ENCODE measurements at regions not wholly inside any gene's neighbourhood (a gene's known extent, or its start where the extent isn't known, plus 50 kb on each side); places are given as distances from the start of the nearest gene placed in this dataset.
A peak's percentile ranks its signal among the peaks of the same experiment; 100 is the strongest.

DNA sequence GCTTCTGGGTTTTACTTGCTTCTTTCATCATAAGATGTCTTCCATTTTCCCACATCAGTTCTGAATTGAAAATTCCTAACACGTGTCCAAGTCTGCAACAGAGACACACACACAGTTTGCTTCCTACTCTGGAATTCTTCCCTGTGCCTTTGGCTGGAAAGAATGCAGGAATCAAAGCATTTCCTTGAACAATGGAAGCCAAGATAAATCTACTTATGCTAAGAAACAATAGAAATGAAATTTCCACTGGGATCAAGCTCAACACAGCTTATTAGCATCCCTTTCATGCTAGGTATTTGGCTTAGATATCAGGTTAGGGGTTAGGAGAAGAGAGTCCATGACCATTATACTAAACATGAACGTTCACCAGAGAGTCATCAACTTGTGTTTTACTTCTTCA lies 101.1 kb upstream of the SCAF8 start:
- no peak overlapping the region for H3K4me2 ChIP-seq (ENCODE audit: insufficient read depth, low read length)
- no peak overlapping the region for H3K4me3 ChIP-seq (replicated peaks in 1 of 3; ENCODE audit: insufficient read depth in 1 of 3, low read depth in 1 of 3, low read length in 3 of 3)
- POLR2A ChIA-PET = no interaction called here
- H3K9me3 ChIP-seq (replicated peaks; ENCODE audit: control insufficient read depth, insufficient read depth, low read length) = no peaks in the 10 kb centered on the region
- H3K27me3 ChIP-seq (ENCODE audit: control insufficient read depth in 2 of 2, insufficient read depth in 2 of 2, low read length in 2 of 2) = no peaks in the 10 kb centered on the region
- H3K36me3 ChIP-seq (ENCODE audit: control insufficient read depth in 2 of 2, extremely low read depth in 1 of 2, insufficient read depth in 2 of 2, low read length in 2 of 2) = no peaks in the 10 kb centered on the region
- TF ChIP-seq, protein P1, sequence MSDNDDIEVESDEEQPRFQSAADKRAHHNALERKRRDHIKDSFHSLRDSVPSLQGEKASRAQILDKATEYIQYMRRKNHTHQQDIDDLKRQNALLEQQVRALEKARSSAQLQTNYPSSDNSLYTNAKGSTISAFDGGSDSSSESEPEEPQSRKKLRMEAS (IDR thresholded peaks at IDR 0.05; ENCODE audit: insufficient read depth, insufficient read length) = peak; percentile 37
- no peak for TF ChIP-seq GATA2 (IDR thresholded peaks at IDR 0.05; ENCODE audit: insufficient read depth, insufficient read length, low read depth, low read length)
- DNase-seq (ENCODE audit: low read depth, low spot score) (peak; percentile 92), FAIRE-seq (peak; percentile 49)
- H3K27ac ChIP-seq (ENCODE audit: insufficient read depth, low read depth, low read length) = no peak overlapping the region
- no TSS peak for BruUV-seq (replicated peaks)
- no peaks in the 10 kb centered on the region for H4K20me1 ChIP-seq (replicated peaks; ENCODE audit: control insufficient read depth, extremely low read depth, insufficient read depth, low read length)
- intact Hi-C loops (cut with micrococcal nuclease) (no loop called here), dilution Hi-C loops (cut with MboI; ENCODE audit: extremely low pct_ligation_motif_present, low sequenced_read_pairs) (no loop called here)
- H2AFZ ChIP-seq (ENCODE audit: low read depth, low read length) = peak overlapping the region; percentile 1
- H3K9ac ChIP-seq (replicated peaks; ENCODE audit: extremely low read depth, insufficient read depth, low read length) = no peak overlapping the region
- no peaks in the 10 kb centered on the region for H3K79me2 ChIP-seq (ENCODE audit: control insufficient read depth, insufficient read depth, low read length)
- no peaks in the 10 kb centered on the region for H3K9me1 ChIP-seq (replicated peaks; ENCODE audit: control insufficient read depth, extremely low read depth, insufficient read depth, low read length)
- H3K4me1 ChIP-seq (ENCODE audit: control insufficient read depth, extremely low read depth, insufficient read depth, low read length) = peaks cover 6% of the 10 kb centered on the region
- CTCF ChIA-PET = interaction anchor here (0.8 kb wide), 1 partner anchor 355 kb away, joined by 3 read pairs; no protein-coding TSS in a partner anchor

DNA sequence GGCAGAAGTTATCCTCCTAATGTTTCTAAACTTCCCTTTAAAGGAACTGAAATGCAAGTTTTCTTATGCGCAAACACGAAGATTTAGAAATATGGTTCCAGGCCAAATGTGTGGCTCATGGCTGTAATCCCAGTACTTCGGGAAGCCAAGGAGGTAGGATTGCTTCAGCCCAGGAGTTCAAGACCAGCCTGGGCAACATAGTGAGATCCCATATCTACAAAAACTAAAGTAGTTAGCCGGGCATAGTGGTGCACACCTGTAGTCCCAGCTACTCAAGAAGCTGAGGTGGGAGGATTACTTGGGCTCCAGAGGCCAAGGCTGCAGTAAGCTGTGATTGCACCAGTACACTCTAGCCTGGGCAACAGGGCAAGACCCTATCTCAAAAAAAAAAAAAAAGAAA lies 95.8 kb upstream of the SCAF8 start:
- intact Hi-C loops (cut with micrococcal nuclease) (no loop called here), dilution Hi-C loops (cut with MboI; ENCODE audit: extremely low pct_ligation_motif_present, low sequenced_read_pairs) (no loop called here)
- TF ChIP-seq POLR2AphosphoS5 (IDR thresholded peaks at IDR 0.05; ENCODE audit: insufficient read depth, low read depth, low read length) (no peak), MYC (IDR thresholded peaks at IDR 0.05; ENCODE audit: low read depth, low read length) (no peak), GATA2 (IDR thresholded peaks at IDR 0.05; ENCODE audit: insufficient read depth, insufficient read length, low read depth, low read length) (no peak), FOS (IDR thresholded peaks at IDR 0.05; ENCODE audit: borderline replicate concordance, insufficient read depth, low read length) (no peak), JUN (IDR thresholded peaks at IDR 0.05; ENCODE audit: borderline replicate concordance, insufficient read depth, insufficient read length, low read depth) (no peak), POLR2A (IDR thresholded peaks at IDR 0.05; ENCODE audit: low read depth, low read length) (no peak)
- TF ChIP-seq, protein P2, sequence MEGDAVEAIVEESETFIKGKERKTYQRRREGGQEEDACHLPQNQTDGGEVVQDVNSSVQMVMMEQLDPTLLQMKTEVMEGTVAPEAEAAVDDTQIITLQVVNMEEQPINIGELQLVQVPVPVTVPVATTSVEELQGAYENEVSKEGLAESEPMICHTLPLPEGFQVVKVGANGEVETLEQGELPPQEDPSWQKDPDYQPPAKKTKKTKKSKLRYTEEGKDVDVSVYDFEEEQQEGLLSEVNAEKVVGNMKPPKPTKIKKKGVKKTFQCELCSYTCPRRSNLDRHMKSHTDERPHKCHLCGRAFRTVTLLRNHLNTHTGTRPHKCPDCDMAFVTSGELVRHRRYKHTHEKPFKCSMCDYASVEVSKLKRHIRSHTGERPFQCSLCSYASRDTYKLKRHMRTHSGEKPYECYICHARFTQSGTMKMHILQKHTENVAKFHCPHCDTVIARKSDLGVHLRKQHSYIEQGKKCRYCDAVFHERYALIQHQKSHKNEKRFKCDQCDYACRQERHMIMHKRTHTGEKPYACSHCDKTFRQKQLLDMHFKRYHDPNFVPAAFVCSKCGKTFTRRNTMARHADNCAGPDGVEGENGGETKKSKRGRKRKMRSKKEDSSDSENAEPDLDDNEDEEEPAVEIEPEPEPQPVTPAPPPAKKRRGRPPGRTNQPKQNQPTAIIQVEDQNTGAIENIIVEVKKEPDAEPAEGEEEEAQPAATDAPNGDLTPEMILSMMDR (IDR thresholded peaks at IDR 0.05; ENCODE audit: extremely low read depth in 1 of 2, insufficient read depth in 1 of 2, low read depth in 1 of 2, low read length in 2 of 2) = no peak
- FAIRE-seq (no peak), DNase-seq (ENCODE audit: low read depth, low spot score) (no peak)
- no peaks in the 10 kb centered on the region for H3K36me3 ChIP-seq (ENCODE audit: control insufficient read depth in 2 of 2, extremely low read depth in 1 of 2, insufficient read depth in 2 of 2, low read length in 2 of 2)
- no peak overlapping the region for H3K4me3 ChIP-seq (replicated peaks in 1 of 3; ENCODE audit: insufficient read depth in 1 of 3, low read depth in 1 of 3, low read length in 3 of 3)
- POLR2A ChIA-PET = no interaction called here
- H3K9me1 ChIP-seq (replicated peaks; ENCODE audit: control insufficient read depth, extremely low read depth, insufficient read depth, low read length) = no peaks in the 10 kb centered on the region
- no peak overlapping the region for H2AFZ ChIP-seq (ENCODE audit: low read depth, low read length)
- no peak overlapping the region for H3K4me2 ChIP-seq (ENCODE audit: insufficient read depth, low read length)
- H4K20me1 ChIP-seq (replicated peaks; ENCODE audit: control insufficient read depth, extremely low read depth, insufficient read depth, low read length) = no peaks in the 10 kb centered on the region
- BruUV-seq (replicated peaks) = no TSS peak
- no peak overlapping the region for H3K9ac ChIP-seq (replicated peaks; ENCODE audit: extremely low read depth, insufficient read depth, low read length)
- H3K79me2 ChIP-seq (ENCODE audit: control insufficient read depth, insufficient read depth, low read length) = no peaks in the 10 kb centered on the region
- no peak overlapping the region for H3K27ac ChIP-seq (ENCODE audit: insufficient read depth, low read depth, low read length)
- H3K9me3 ChIP-seq (replicated peaks; ENCODE audit: control insufficient read depth, insufficient read depth, low read length) = no peaks in the 10 kb centered on the region
- peaks cover 8% of the 10 kb centered on the region for H3K4me1 ChIP-seq (ENCODE audit: control insufficient read depth, extremely low read depth, insufficient read depth, low read length)
- CTCF ChIA-PET = no interaction called here
- H3K27me3 ChIP-seq (ENCODE audit: control insufficient read depth in 2 of 2, insufficient read depth in 2 of 2, low read length in 2 of 2) = no peaks in the 10 kb centered on the region

Data from endothelial cell of umbilical vein (primary cell).